Muscle of leg (tissue), 3 donors: ENCODE measurements at regions not wholly inside any gene's neighbourhood (a gene's known extent, or its start where the extent isn't known, plus 50 kb on each side); places are given as distances from the start of the nearest gene placed in this dataset.

Experiments
- DNase-seq: peaks from one replicate; pipeline ENCODE4 v3.0.0; 2013
- H3K27ac ChIP-seq: one replicate; pipeline ENCODE4 v1.5.1; 2013; ENCODE audit warnings: mild to moderate bottlenecking, low read length, control low read depth
- H3K27me3 ChIP-seq: one replicate; pipeline ENCODE4 v1.6.1; 2013; ENCODE audit warnings: low read length; ENCODE audit not compliant: control insufficient read depth, insufficient read depth
- H3K36me3 ChIP-seq: one replicate; pipeline ENCODE4 v1.6.1; 2013; ENCODE audit warnings: low read length; ENCODE audit not compliant: control insufficient read depth, insufficient read depth
- H3K4me1 ChIP-seq: one replicate; pipeline ENCODE4 v1.6.1; 2013; ENCODE audit warnings: low read length; ENCODE audit not compliant: control insufficient read depth, insufficient read depth
- H3K4me3 ChIP-seq: one replicate; pipeline ENCODE4 v1.5.1; 2013; ENCODE audit warnings: low read length, control low read depth
- H3K9me3 ChIP-seq: replicated peaks from 2 replicates; pipeline ENCODE4 v1.6.1; 2013; ENCODE audit warnings: low read depth, low read length; ENCODE audit not compliant: control insufficient read depth
- WGBS: methylation state at CpG from one replicate; pipeline ENCODE4 v1.1.5; 2013; ENCODE audit warnings: missing lambda C conversion rate; ENCODE audit not compliant: insufficient coverage; 5-methylcytosine and 5-hydroxymethylcytosine counted together

- no CpG with 5 or more reads among the region's 3 CpGs for WGBS
- H3K4me1 ChIP-seq: peaks cover 10% of the 10 kb centered on the region
- H3K9me3 ChIP-seq: peaks cover 5% of the 10 kb centered on the region
- H3K4me3 ChIP-seq: no peak overlapping the region
- H3K27ac ChIP-seq: peak overlapping the region; percentile 55
- H3K36me3 ChIP-seq: no peaks in the 10 kb centered on the region
- no peaks in the 10 kb centered on the region for H3K27me3 ChIP-seq
- DNase-seq: no peak
These were observed 582.4 kb downstream of the CDH26 start for GRCh38 chr20:60540591-60540990.

DNA sequence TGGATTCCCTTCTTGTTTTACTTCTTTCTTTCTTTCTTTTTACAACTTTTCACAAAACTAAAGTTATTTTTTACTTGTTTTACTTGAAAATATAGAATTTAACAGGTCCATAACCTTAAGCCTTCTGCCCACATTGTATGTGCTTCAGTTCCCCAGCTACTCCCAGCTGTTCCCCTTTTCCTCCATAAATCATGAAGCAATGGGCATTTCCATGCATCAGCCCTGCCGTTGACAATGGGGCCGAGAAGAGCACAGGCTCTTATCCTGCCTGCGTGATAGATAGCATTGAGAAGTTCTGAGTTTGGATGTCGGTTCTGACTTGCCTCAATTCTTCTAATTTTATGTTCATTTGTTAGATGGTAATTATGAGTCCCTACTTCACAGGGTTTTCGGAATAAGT, 583.8 kb downstream of the CDH26 start:
- DNase-seq: peak; percentile 53
- WGBS: no CpG with 5 or more reads among the region's 5 CpGs

GRCh38 chr20:60543598-60543997, 585.4 kb downstream of the CDH26 start:
- no peak for DNase-seq
- Histone ChIP-seq H3K4me1 (peaks cover 6% of the 10 kb centered on the region), H3K27me3 (no peaks in the 10 kb centered on the region), H3K27ac (no peak overlapping the region), H3K36me3 (no peaks in the 10 kb centered on the region), H3K9me3 (peaks cover 5% of the 10 kb centered on the region), H3K4me3 (no peak overlapping the region)
- 100% methylated on average over 1 of the region's 3 CpGs for WGBS

More for the DNA sequence above, 583.8 kb downstream of the CDH26 start:
- no peaks in the 10 kb centered on the region for H3K36me3 ChIP-seq
- H3K4me3 ChIP-seq: no peak overlapping the region
- peaks cover 6% of the 10 kb centered on the region for H3K4me1 ChIP-seq
- H3K9me3 ChIP-seq: peaks cover 5% of the 10 kb centered on the region
- H3K27me3 ChIP-seq: no peaks in the 10 kb centered on the region
- H3K27ac ChIP-seq: peak overlapping the region; percentile 73

- WGBS: 40% methylated on average over 1 of the region's 5 CpGs
- Histone ChIP-seq H3K36me3 (no peaks in the 10 kb centered on the region), H3K4me1 (peaks cover under 1% of the 10 kb centered on the region), H3K4me3 (no peak overlapping the region), H3K9me3 (no peaks in the 10 kb centered on the region), H3K27me3 (peaks cover 2% of the 10 kb centered on the region), H3K27ac (no peak overlapping the region)
- DNase-seq: no peak
These were observed 594.9 kb downstream of the CDH26 start for GRCh38 chr20:60553095-60553494.

DNA sequence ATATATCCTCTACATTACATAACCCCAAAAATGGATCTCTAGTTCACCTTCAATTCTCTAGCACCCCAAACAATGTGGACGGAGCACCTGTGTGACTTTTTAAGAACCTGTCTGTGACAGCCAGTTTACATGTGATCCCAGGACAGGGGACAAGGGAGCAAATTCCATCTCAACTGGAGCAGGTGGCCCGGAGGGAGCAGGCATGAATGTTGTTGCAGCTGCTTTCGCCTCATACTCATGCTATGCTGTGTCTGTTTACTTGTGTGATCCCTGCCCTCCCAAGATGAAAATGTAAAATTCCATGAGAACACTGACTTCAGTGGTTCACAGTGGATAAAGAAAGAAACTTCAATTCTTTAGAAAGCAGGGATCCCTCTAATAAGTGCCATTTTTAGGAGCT, 600.3 kb downstream of the CDH26 start:
- Histone ChIP-seq H3K27me3 (peaks cover 6% of the 10 kb centered on the region), H3K9me3 (no peaks in the 10 kb centered on the region), H3K27ac (no peak overlapping the region), H3K36me3 (no peaks in the 10 kb centered on the region), H3K4me3 (no peak overlapping the region), H3K4me1 (peaks cover 23% of the 10 kb centered on the region)
- peak; percentile 43 for DNase-seq
- 84% methylated on average over 2 of the region's 3 CpGs for WGBS

GRCh38 chr20:60559462-60559861, 601.2 kb downstream of the CDH26 start:
- peak; percentile 67 for DNase-seq
- Histone ChIP-seq H3K36me3 (no peaks in the 10 kb centered on the region), H3K27me3 (peaks cover 6% of the 10 kb centered on the region), H3K27ac (peak overlapping the region; percentile 35), H3K9me3 (no peaks in the 10 kb centered on the region), H3K4me3 (no peak overlapping the region), H3K4me1 (peaks cover 25% of the 10 kb centered on the region)
- 20% methylated on average over 7 of the region's 7 CpGs for WGBS

DNA sequence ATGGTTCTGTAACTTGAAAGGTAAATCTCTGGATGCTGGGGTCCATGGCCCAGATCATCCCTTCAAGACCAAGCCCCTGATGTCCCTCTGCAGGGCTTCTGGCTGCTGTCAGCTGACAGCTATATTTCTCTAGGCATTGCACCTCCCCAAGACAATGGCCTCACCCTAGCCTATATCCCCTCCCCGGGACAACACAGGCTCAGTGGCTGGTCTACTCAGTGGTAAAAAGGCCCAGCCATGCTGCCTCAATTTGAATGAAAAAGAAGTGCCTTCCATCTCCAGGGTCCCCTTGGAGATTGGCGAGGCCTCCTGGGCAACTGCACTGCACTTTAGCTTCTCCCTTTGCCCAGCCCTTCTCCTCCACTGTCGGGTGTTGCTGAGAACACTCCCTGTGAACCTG, 602.8 kb downstream of the CDH26 start:
- Histone ChIP-seq H3K27me3 (peaks cover 4% of the 10 kb centered on the region), H3K27ac (no peak overlapping the region), H3K36me3 (no peaks in the 10 kb centered on the region), H3K4me3 (no peak overlapping the region), H3K9me3 (no peaks in the 10 kb centered on the region), H3K4me1 (peaks cover 39% of the 10 kb centered on the region)
- no peak for DNase-seq
- WGBS: 81% methylated on average over 3 of the region's 3 CpGs

DNA sequence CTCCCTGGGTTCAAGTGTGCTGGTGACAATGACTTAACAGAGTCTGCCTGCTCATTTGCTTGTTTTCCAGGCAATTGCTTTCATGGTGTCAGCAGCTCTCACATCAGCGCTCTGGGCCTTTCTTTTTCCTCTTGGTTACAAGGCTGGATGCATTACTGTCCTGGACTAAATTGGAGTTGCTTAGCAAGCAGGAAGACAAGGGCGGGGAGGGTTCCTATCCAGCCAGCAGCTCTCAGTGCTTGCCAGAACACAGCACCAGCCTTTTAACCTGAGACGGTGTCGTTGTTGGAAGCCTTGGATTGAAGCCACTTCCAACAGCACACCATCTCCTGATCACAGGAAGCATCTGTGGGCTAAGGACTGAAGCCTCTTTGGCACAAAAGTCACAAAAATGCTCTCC, 606.9 kb downstream of the CDH26 start:
- Histone ChIP-seq H3K27me3 (peaks cover 4% of the 10 kb centered on the region), H3K4me1 (peaks cover 26% of the 10 kb centered on the region), H3K9me3 (no peaks in the 10 kb centered on the region), H3K4me3 (no peak overlapping the region), H3K36me3 (no peaks in the 10 kb centered on the region), H3K27ac (peak overlapping the region; percentile 74)
- WGBS: 40% methylated on average over 1 of the region's 4 CpGs
- peak; percentile 69 for DNase-seq

GRCh38 chr20:60565551-60565950, 607.3 kb downstream of the CDH26 start:
- H3K4me1 ChIP-seq: peaks cover 22% of the 10 kb centered on the region
- H3K27ac ChIP-seq: peak overlapping the region; percentile 65
- 23% methylated on average over 3 of the region's 5 CpGs for WGBS
- H3K9me3 ChIP-seq: no peaks in the 10 kb centered on the region
- H3K27me3 ChIP-seq: peaks cover 4% of the 10 kb centered on the region
- H3K36me3 ChIP-seq: no peaks in the 10 kb centered on the region
- no peak overlapping the region for H3K4me3 ChIP-seq
- DNase-seq: peak; percentile 70

- Histone ChIP-seq H3K27me3 (no peaks in the 10 kb centered on the region), H3K9me3 (no peaks in the 10 kb centered on the region), H3K4me3 (no peak overlapping the region), H3K27ac (no peak overlapping the region), H3K4me1 (peaks cover 21% of the 10 kb centered on the region), H3K36me3 (no peaks in the 10 kb centered on the region)
- DNase-seq: no peak
- 80% methylated on average over 5 of the region's 6 CpGs for WGBS
These were observed 610.9 kb downstream of the CDH26 start for GRCh38 chr20:60569116-60569515.
